Kidney epithelial cell (primary cell): ENCODE measurements at regions not wholly inside any gene's neighbourhood (a gene's known extent, or its start where the extent isn't known, plus 50 kb on each side); places are given as distances from the start of the nearest gene placed in this dataset.
"Not testable (repeated sequence)": the region's sequence is repeated elsewhere in the genome, so short reads cannot be mapped to it uniquely, and the experiment has no call there.

ENCODE experiments used
- DNase-seq: peaks from one replicate; pipeline ENCODE4 v3.0.0-alpha.2; 2010; ENCODE audit warnings: low read depth
- H3K27me3 ChIP-seq: 2 replicates; pipeline ENCODE4 v1.6.0; 2011; ENCODE audit warnings: low read length; ENCODE audit not compliant: control insufficient read depth, insufficient read depth
- H3K36me3 ChIP-seq: 2 replicates; pipeline ENCODE4 v1.5.1; 2011; ENCODE audit warnings: low read length; ENCODE audit not compliant: control insufficient read depth, insufficient read depth
- H3K4me3 ChIP-seq: 2 replicates; pipeline ENCODE4 v1.5.1; 2011; ENCODE audit warnings: low read depth, mild to moderate bottlenecking, control low read depth, low read length
- TF ChIP-seq, protein P1 (sequence below): IDR thresholded peaks from 2 replicates; pipeline ENCODE4 v1.5.1; 2011; ENCODE audit warnings: mild to moderate bottlenecking, moderate library complexity, low read length, control low read depth, inconsistent platforms; ENCODE audit not compliant: insufficient read depth, poor library complexity, severe bottlenecking

DNA sequence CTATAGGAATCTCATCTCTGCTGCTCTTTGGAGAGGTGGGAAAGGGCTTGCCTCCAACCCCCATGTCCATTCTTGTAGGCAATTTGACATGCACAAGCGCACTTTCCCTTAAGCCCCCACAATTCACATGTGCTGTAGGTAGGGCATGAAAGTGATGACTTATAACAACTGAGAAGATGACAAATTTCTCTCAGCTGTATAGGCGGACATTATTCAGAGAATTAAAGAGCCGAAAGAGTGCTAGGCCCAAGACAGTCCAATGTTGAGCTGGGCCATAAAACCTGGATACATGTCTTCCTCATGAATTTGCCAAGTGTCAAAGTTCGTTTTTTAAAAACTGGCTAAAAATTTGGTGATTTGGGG lies 106.3 kb upstream of the LYPLAL1 start:
- Histone ChIP-seq H3K4me3 (no peak overlapping the region), H3K27me3 (no peaks in the 10 kb centered on the region), H3K36me3 (no peaks in the 10 kb centered on the region)
- no peak for DNase-seq
- TF ChIP-seq, protein P1, sequence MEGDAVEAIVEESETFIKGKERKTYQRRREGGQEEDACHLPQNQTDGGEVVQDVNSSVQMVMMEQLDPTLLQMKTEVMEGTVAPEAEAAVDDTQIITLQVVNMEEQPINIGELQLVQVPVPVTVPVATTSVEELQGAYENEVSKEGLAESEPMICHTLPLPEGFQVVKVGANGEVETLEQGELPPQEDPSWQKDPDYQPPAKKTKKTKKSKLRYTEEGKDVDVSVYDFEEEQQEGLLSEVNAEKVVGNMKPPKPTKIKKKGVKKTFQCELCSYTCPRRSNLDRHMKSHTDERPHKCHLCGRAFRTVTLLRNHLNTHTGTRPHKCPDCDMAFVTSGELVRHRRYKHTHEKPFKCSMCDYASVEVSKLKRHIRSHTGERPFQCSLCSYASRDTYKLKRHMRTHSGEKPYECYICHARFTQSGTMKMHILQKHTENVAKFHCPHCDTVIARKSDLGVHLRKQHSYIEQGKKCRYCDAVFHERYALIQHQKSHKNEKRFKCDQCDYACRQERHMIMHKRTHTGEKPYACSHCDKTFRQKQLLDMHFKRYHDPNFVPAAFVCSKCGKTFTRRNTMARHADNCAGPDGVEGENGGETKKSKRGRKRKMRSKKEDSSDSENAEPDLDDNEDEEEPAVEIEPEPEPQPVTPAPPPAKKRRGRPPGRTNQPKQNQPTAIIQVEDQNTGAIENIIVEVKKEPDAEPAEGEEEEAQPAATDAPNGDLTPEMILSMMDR, result no peak

DNA sequence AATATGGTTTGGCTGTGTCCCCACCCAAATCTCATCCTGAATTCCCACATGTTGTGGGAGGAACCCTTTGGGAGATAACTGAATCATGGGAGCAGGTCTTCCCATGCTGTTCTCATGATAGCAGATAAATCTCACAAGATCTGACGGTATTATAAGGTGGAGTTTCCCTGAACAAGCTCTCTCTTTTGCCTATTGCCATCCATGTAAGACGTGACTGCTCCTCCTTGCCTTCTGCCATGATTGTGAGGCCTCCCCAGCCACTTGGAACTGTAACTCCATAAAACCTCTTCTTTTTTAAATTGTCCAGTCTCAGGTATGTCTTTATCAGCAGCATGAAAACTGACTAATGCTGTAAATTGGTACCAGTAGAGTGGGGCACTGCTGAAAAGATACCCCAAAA lies 103.3 kb upstream of the LYPLAL1 start:
- not testable (repeated sequence) for H3K4me3 ChIP-seq, DNase-seq, H3K36me3 ChIP-seq, H3K27me3 ChIP-seq

DNA sequence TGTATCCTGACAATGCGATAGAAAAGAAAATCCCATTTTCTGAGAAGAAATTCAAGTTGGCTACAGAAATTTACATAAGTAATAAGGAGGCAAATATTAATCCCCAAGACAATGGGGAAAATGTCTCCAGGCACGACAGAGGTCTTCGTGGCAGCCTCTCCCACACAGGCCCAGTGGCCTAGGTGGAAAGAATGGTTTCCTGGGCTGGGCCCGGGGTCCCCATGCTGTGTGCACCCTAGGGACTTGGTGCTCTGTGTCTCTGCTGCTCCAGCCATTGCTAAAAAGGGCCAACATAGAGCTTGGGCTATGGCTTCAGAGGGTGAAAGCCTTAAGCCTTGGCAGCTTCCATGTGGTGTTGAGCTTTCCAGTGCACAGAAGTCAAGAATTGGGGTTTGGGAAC lies 102.5 kb upstream of the LYPLAL1 start:
- Histone ChIP-seq H3K27me3 (no peaks in the 10 kb centered on the region), H3K4me3 (no peak overlapping the region), H3K36me3 (no peaks in the 10 kb centered on the region)
- DNase-seq, result no peak
- TF ChIP-seq, protein P1, result no peak

DNA sequence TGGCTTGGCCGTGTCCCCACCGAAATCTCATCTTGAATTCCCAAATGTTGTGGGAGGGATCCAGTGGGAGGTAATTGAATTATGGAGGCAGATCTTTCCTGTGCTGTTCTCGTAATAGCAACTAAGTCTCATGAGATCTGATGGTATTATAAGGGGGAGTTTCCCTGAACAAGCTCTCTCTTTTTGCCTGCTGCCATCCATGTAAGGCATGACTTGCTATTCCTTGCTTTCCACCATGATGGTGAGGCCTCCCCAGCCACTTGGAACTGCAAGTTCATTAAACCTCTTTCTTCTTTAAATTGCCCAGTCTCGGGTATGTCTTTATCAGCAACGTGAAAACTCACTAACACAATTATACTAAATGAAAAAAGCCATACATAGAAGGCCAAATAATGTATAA lies 101.3 kb upstream of the LYPLAL1 start:
- DNase-seq, result no peak
- TF ChIP-seq, protein P1, result no peak

DNA sequence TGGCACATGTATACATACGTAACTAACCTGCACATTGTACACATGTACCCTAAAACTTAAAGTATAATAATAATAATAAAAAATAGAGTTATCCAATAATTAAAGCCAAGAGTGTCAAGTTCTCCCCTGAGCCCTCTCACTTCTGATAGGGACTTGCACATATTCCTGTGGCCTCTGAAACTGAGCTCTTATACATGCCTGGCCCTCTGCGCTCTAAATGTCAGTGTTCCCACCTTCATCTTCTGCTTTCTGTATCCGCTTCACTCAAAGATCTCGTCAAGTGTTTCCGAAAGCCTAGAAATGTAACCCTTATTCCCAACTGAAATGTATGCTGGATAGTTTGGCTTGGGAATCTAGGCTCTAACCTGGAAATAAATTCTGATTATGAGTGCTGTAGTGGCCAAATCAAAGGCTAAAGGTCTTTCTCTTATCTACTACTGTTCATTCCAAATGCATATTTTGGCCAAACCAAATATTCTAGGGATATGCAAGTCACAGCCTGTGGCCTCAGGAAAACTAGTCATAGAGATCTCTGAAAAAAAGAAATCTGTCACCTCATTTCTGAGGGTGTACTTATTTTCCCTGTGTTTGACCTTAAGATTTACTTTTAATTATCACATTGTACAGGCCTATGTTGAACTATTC lies 99.5 kb upstream of the LYPLAL1 start:
- TF ChIP-seq, protein P1, result no peak
- Histone ChIP-seq H3K36me3 (no peaks in the 10 kb centered on the region), H3K4me3 (no peak overlapping the region), H3K27me3 (no peaks in the 10 kb centered on the region)
- DNase-seq, result no peak

More for the DNA sequence above, 101.3 kb upstream of the LYPLAL1 start:
- no peaks in the 10 kb centered on the region for H3K27me3 ChIP-seq
- H3K36me3 ChIP-seq, result no peaks in the 10 kb centered on the region
- H3K4me3 ChIP-seq, result no peak overlapping the region

DNA sequence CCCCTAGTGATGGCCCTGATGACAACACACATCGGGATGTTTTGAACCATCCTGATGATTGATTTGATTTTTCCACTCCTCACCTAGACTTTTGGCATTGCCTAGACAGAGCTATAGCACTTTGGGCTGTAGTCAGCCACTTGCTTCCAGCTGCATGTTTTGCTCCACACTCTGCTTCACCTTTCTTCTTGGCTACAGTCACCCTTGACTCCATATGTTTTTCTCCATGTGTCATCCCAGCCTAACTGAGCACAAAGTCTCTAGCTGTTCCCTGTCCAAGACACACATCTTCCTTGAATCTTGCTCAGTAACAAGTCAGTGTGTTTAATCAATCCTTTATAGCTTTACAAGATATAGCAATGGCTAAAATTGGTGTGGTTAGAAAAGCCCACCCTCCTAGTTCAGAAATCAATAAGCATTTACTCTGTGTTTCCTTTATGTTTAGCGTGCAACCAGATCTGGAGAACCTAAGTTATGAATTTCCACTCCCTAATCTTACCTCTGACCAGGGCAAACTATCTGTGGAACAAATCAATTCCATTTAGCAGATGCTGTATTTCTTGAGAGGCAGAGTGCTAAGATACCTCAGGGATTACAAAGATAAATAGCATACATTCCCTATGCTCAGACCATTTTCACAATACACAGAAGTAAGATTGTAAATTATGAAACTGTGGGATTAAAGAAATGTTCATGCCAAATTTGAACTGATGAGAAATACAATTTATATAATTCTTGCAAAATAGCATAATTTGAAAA lies 98.4 kb upstream of the LYPLAL1 start:
- Histone ChIP-seq H3K36me3 (no peaks in the 10 kb centered on the region), H3K4me3 (no peak overlapping the region), H3K27me3 (no peaks in the 10 kb centered on the region)
- TF ChIP-seq, protein P1, result no peak
- no peak for DNase-seq
